ENCODE measurements at regions not wholly inside any gene's neighbourhood (a gene's known extent, or its start where the extent isn't known, plus 50 kb on each side); places are given as distances from the start of the nearest gene placed in this dataset.
"Not testable (repeated sequence)": the region's sequence is repeated elsewhere in the genome, so short reads cannot be mapped to it uniquely, and the experiment has no call there.

DNA sequence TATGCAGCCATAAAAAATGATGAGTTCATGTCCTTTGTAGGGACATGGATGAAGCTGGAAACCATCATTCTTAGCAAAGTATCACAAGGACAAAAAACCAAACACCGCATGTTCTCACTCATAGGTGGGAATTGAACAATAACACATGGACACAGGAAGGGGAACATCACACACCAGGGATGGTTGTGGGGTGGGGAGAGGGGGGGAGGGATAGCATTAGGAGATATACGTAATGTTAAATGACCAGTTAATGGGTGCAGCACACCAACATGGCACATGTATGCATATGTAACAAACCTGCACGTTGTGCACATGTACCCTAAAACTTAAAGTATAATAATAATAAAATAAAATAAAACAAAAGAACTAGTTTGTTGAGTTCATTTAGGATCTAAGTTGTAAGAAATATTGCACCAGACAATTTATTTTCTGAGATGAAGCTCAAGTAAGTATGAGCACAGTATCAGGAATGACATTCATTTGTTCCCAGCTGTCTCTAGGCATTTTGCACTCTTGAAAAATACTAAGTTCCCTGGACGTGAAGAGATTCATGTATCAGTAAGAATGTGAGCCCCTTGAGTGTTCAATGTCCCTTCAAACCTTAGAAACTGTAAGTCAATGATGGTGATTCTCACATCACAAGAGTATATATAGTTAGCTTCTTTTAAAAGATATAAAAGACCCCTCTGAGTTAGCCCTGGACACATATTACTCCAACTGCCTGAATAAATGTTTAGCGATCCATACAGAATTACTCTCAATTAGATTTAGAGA, 1519.3 kb upstream of the TPTE start:
- H3K4me3 ChIP-seq (ENCODE audit: control insufficient read depth in 1 of 7, extremely low read depth in 1 of 7, insufficient read depth in 4 of 7, low read depth in 2 of 7, low read length in 6 of 7); H3K4me1 ChIP-seq (ENCODE audit: control extremely low read depth in 1 of 4, control insufficient read depth in 4 of 4, insufficient read depth in 4 of 4, low read length in 3 of 4); H3K36me3 ChIP-seq (ENCODE audit: control insufficient read depth in 4 of 4, insufficient read depth in 4 of 4, low read length in 3 of 4); POLR2A ChIA-PET; CTCF ChIA-PET; DNase-seq; H3K27me3 ChIP-seq (replicated peaks in 2 of 5; ENCODE audit: control insufficient read depth in 4 of 5, insufficient read depth in 5 of 5, low read length in 4 of 5); H3K27ac ChIP-seq (ENCODE audit: insufficient read depth in 1 of 2, low read depth in 1 of 2, low read length in 2 of 2, poor library complexity in 1 of 2, severe bottlenecking in 2 of 2): not testable (repeated sequence)
- H3K9me3 ChIP-seq (ENCODE audit: control extremely low read depth in 1 of 5, control insufficient read depth in 4 of 5, insufficient read depth in 2 of 5, low read depth in 1 of 5, low read length in 4 of 5), result peaks cover 0 to 12% (median 3%) of the 10 kb centered on the region in 5 experiments
- WGBS (ENCODE audit: insufficient coverage), result 61% methylated on average over 2 of the region's 5 CpGs

DNA sequence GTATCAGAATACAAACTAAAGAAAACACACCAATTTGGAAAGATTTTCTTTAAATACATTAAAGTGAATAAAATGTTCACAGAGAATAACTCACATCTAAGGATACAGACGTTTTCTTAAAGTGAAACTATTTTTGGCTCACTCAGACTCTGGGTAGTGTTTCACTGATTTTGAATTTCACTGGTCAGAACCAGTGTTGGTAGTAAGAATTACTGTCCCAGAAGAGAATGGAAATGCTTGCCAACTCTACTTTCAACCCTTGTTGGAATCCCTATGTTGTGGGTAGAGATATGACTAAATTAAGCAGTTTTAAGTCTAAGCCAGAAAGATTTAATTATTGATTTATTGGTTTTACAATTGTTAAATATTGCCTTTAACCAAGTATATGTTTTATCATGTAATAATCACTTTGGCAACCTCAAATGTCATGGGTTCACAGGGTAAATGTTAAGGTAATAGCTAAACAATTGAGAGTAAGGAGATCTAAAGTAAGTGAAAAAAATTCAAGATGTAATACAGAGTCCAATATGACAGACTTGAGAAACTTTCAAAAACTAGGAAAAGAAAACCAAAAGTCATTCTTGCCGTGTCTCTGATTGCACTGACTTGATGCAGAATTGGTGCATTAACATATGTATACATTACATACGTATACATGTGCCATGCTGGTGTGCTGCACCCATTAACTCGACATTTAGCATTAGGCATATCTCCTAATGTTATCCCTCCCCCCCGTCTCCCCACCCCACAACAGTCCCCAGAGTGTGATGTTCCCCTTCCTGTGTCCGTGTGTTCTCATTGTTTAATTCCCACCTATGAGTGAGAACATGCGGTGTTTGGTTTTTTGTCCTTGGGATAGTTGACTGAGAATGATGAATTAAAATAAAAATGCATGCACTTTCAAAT, 1517.2 kb upstream of the TPTE start:
- H3K36me3 ChIP-seq (ENCODE audit: control insufficient read depth in 4 of 4, insufficient read depth in 4 of 4, low read length in 3 of 4); H3K27me3 ChIP-seq (replicated peaks in 2 of 5; ENCODE audit: control insufficient read depth in 4 of 5, insufficient read depth in 5 of 5, low read length in 4 of 5); H3K4me1 ChIP-seq (ENCODE audit: control extremely low read depth in 1 of 4, control insufficient read depth in 4 of 4, insufficient read depth in 4 of 4, low read length in 3 of 4); DNase-seq; H3K27ac ChIP-seq (ENCODE audit: insufficient read depth in 1 of 2, low read depth in 1 of 2, low read length in 2 of 2, poor library complexity in 1 of 2, severe bottlenecking in 2 of 2); POLR2A ChIA-PET; H3K4me3 ChIP-seq (ENCODE audit: control insufficient read depth in 1 of 7, extremely low read depth in 1 of 7, insufficient read depth in 4 of 7, low read depth in 2 of 7, low read length in 6 of 7); CTCF ChIA-PET: not testable (repeated sequence)
- 48% methylated on average over 7 of the region's 7 CpGs for WGBS (ENCODE audit: insufficient coverage)
- peaks cover 0 to 25% (median 3%) of the 10 kb centered on the region in 5 experiments for H3K9me3 ChIP-seq (ENCODE audit: control extremely low read depth in 1 of 5, control insufficient read depth in 4 of 5, insufficient read depth in 2 of 5, low read depth in 1 of 5, low read length in 4 of 5)

DNA sequence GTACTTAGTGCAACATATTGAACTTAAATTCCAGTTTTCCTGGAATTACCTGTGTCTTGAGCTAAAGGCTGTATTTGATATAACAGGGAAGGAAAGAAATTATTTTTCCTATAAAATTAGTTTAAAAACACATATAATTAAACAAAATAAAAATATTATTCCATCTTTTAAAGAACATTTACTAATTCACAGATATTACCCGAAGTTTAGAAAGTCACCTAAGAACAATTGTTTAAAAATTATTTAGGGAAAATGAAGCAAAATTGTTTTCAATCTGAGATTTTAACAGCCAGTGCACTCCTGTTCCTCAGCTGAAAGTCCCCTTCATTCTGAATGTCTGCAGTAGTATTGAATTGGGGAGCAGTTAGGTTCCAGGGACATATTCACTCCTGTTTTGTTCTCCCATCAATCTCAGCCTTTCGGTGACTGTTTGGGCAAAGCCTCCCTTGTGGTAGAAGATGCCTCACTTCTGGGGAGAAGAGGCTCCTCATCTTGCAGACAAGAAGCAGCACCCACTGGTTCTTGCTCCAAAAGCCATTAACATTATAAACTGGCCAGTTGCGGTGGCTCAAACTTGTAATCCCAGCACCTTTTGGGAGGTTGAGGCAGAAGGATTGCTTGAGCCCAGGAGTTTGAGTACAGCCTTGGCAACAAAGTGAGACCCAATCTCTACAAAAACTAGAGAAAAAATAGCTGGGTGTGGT, 1516.4 kb upstream of the TPTE start:
- H3K36me3 ChIP-seq (ENCODE audit: control insufficient read depth in 4 of 4, insufficient read depth in 4 of 4, low read length in 3 of 4); DNase-seq; H3K4me3 ChIP-seq (ENCODE audit: control insufficient read depth in 1 of 7, extremely low read depth in 1 of 7, insufficient read depth in 4 of 7, low read depth in 2 of 7, low read length in 6 of 7); POLR2A ChIA-PET; H3K4me1 ChIP-seq (ENCODE audit: control extremely low read depth in 1 of 4, control insufficient read depth in 4 of 4, insufficient read depth in 4 of 4, low read length in 3 of 4); H3K27me3 ChIP-seq (replicated peaks in 2 of 5; ENCODE audit: control insufficient read depth in 4 of 5, insufficient read depth in 5 of 5, low read length in 4 of 5); H3K27ac ChIP-seq (ENCODE audit: insufficient read depth in 1 of 2, low read depth in 1 of 2, low read length in 2 of 2, poor library complexity in 1 of 2, severe bottlenecking in 2 of 2): not testable (repeated sequence)
- CTCF ChIA-PET, result interaction anchor here (1.4 kb wide), 1 partner anchor 12 kb away, joined by 3 read pairs; no protein-coding TSS in a partner anchor
- H3K9me3 ChIP-seq (ENCODE audit: control extremely low read depth in 1 of 5, control insufficient read depth in 4 of 5, insufficient read depth in 2 of 5, low read depth in 1 of 5, low read length in 4 of 5), result peaks cover 0 to 29% (median 3%) of the 10 kb centered on the region in 5 experiments
- WGBS (ENCODE audit: insufficient coverage), result 72% methylated on average over 2 of the region's 3 CpGs

DNA sequence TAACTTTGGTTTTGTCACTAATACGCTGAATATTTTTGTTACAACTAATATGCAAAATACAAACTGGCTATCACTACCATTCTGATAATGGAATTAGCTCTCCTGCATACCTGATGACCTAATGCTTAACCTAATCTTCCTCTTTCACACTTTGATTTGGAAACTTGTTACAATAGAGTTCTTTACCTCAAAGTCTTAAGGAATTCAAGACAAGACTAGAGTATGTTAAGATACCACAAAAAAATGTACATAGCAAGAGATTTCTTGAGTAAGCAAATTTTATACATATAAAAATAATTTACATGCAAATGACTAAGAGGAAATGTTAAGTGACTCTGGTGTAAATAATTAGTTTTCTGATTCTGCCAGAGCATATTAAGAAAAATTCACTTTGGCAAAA, 1515.7 kb upstream of the TPTE start:
- CTCF ChIA-PET, result interaction anchor here (1.4 kb wide), 1 partner anchor 12 kb away, joined by 3 read pairs; no protein-coding TSS in a partner anchor
- peaks cover 0 to 29% (median 2%) of the 10 kb centered on the region in 5 experiments for H3K9me3 ChIP-seq (ENCODE audit: control extremely low read depth in 1 of 5, control insufficient read depth in 4 of 5, insufficient read depth in 2 of 5, low read depth in 1 of 5, low read length in 4 of 5)
- H3K27ac ChIP-seq (ENCODE audit: insufficient read depth in 1 of 2, low read depth in 1 of 2, low read length in 2 of 2, poor library complexity in 1 of 2, severe bottlenecking in 2 of 2); H3K27me3 ChIP-seq (replicated peaks in 2 of 5; ENCODE audit: control insufficient read depth in 4 of 5, insufficient read depth in 5 of 5, low read length in 4 of 5); DNase-seq; POLR2A ChIA-PET; H3K4me3 ChIP-seq (ENCODE audit: control insufficient read depth in 1 of 7, extremely low read depth in 1 of 7, insufficient read depth in 4 of 7, low read depth in 2 of 7, low read length in 6 of 7); H3K36me3 ChIP-seq (ENCODE audit: control insufficient read depth in 4 of 4, insufficient read depth in 4 of 4, low read length in 3 of 4); H3K4me1 ChIP-seq (ENCODE audit: control extremely low read depth in 1 of 4, control insufficient read depth in 4 of 4, insufficient read depth in 4 of 4, low read length in 3 of 4): not testable (repeated sequence)
- 60% methylated on average over 1 of the region's 1 CpG for WGBS (ENCODE audit: insufficient coverage)

DNA sequence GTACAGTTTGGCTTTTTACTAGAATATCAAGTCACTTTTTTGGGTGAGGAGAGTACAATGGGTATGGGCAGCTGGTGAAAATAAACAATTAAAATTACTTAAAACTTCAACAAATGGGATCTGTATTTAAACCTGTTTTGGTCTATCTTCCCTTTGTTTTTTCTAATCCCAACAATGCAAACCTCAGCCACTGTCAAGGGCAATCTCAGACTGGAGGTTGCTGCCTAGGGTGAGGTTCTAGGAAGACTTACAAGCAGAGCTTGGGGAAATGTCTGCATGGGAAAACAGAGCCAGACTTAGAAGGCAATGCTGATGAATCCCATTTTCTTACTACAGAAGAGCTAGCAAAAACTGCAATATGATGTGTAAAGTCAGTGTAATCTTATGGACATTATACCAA, 1515.3 kb upstream of the TPTE start:
- H3K4me1 ChIP-seq (ENCODE audit: control extremely low read depth in 1 of 4, control insufficient read depth in 4 of 4, insufficient read depth in 4 of 4, low read length in 3 of 4); H3K4me3 ChIP-seq (ENCODE audit: control insufficient read depth in 1 of 7, extremely low read depth in 1 of 7, insufficient read depth in 4 of 7, low read depth in 2 of 7, low read length in 6 of 7); POLR2A ChIA-PET; H3K27ac ChIP-seq (ENCODE audit: insufficient read depth in 1 of 2, low read depth in 1 of 2, low read length in 2 of 2, poor library complexity in 1 of 2, severe bottlenecking in 2 of 2); H3K36me3 ChIP-seq (ENCODE audit: control insufficient read depth in 4 of 4, insufficient read depth in 4 of 4, low read length in 3 of 4); DNase-seq; H3K27me3 ChIP-seq (replicated peaks in 2 of 5; ENCODE audit: control insufficient read depth in 4 of 5, insufficient read depth in 5 of 5, low read length in 4 of 5): not testable (repeated sequence)
- H3K9me3 ChIP-seq (ENCODE audit: control extremely low read depth in 1 of 5, control insufficient read depth in 4 of 5, insufficient read depth in 2 of 5, low read depth in 1 of 5, low read length in 4 of 5), result peaks cover 0 to 32% (median 1%) of the 10 kb centered on the region in 5 experiments
- CTCF ChIA-PET, result interaction anchor here (1.4 kb wide), 1 partner anchor 11 kb away, joined by 3 read pairs; no protein-coding TSS in a partner anchor

DNA sequence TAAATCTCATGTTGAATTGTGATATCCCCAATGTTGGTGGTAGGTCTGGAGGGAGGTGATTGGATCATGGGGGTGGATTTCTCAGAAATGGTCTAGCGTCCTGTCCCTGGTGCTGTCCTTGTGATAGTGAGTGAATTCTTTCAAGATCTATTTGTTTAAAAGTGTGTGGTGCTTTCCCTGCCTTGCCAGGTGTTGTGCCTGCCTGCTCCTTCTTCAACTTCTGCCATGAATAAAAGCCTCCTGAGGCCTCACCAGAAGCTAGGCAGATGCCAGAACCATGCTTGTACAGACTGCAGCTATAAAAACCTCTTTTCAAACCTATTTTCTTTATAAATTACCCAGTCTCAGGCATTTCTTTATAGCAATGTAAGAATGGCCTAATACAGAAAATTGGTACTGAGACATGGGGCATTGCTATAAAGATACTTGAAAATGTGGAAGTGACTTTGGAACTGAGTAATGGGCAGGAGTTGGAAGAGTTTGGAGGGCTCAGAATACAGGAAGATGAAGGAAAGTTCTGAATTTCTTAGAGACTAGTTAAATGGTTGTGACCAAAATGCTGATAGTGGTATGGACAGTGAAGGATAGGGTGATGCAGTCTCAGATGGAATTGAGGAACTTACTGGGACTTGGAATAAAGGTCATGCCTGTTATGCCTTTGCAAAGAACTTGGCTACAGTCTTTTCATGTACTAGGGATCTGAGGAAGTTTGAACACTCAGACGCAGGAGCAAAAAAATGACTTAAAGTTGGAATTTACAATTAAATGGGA, 1514.6 kb upstream of the TPTE start:
- DNase-seq; H3K27me3 ChIP-seq (replicated peaks in 2 of 5; ENCODE audit: control insufficient read depth in 4 of 5, insufficient read depth in 5 of 5, low read length in 4 of 5); H3K27ac ChIP-seq (ENCODE audit: insufficient read depth in 1 of 2, low read depth in 1 of 2, low read length in 2 of 2, poor library complexity in 1 of 2, severe bottlenecking in 2 of 2); H3K4me3 ChIP-seq (ENCODE audit: control insufficient read depth in 1 of 7, extremely low read depth in 1 of 7, insufficient read depth in 4 of 7, low read depth in 2 of 7, low read length in 6 of 7); H3K36me3 ChIP-seq (ENCODE audit: control insufficient read depth in 4 of 4, insufficient read depth in 4 of 4, low read length in 3 of 4); POLR2A ChIA-PET; H3K4me1 ChIP-seq (ENCODE audit: control extremely low read depth in 1 of 4, control insufficient read depth in 4 of 4, insufficient read depth in 4 of 4, low read length in 3 of 4): not testable (repeated sequence)
- CTCF ChIA-PET, result interaction anchor here (1.4 kb wide), 1 partner anchor 11 kb away, joined by 3 read pairs; no protein-coding TSS in a partner anchor
- no CpG with 5 or more reads among the region's 2 CpGs for WGBS (ENCODE audit: insufficient coverage)
- peaks cover 0 to 38% (median 1%) of the 10 kb centered on the region in 5 experiments for H3K9me3 ChIP-seq (ENCODE audit: control extremely low read depth in 1 of 5, control insufficient read depth in 4 of 5, insufficient read depth in 2 of 5, low read depth in 1 of 5, low read length in 4 of 5)
